ENCODE measurements at regions not wholly inside any gene's neighbourhood (a gene's known extent, or its start where the extent isn't known, plus 50 kb on each side); places are given as distances from the start of the nearest gene placed in this dataset.

DNA sequence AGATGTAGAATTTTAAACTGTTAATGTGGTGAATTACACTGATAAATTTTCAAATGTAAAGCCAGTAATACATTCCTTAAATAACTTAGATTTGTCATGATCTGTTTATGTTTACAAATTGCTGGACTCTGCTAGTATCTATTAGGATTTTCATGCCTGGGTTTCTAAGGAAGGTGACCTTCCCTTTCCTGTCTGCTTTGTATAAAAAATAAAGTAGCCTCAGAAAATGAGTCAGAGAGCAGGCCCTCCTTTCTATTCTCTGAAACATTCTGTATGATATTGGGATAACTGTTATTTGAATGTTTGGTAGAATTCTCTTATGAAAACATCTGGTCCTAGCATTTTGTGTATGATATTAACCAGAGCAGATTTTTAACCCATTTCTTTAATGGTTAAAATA, 255.3 kb downstream of the SYK start:
- in situ Hi-C loops (cut with HindIII; ENCODE audit: low sequenced_read_pairs), result no loop called here
- H3K4me3 ChIP-seq (ENCODE audit: low read depth, low read length), result no peak overlapping the region
- TF ChIP-seq, protein P1, sequence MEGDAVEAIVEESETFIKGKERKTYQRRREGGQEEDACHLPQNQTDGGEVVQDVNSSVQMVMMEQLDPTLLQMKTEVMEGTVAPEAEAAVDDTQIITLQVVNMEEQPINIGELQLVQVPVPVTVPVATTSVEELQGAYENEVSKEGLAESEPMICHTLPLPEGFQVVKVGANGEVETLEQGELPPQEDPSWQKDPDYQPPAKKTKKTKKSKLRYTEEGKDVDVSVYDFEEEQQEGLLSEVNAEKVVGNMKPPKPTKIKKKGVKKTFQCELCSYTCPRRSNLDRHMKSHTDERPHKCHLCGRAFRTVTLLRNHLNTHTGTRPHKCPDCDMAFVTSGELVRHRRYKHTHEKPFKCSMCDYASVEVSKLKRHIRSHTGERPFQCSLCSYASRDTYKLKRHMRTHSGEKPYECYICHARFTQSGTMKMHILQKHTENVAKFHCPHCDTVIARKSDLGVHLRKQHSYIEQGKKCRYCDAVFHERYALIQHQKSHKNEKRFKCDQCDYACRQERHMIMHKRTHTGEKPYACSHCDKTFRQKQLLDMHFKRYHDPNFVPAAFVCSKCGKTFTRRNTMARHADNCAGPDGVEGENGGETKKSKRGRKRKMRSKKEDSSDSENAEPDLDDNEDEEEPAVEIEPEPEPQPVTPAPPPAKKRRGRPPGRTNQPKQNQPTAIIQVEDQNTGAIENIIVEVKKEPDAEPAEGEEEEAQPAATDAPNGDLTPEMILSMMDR (IDR thresholded peaks at IDR 0.05; ENCODE audit: low read depth, low read length), result no peak
- peak; percentile 33 for DNase-seq (ENCODE audit: low read depth, low spot score)

DNA sequence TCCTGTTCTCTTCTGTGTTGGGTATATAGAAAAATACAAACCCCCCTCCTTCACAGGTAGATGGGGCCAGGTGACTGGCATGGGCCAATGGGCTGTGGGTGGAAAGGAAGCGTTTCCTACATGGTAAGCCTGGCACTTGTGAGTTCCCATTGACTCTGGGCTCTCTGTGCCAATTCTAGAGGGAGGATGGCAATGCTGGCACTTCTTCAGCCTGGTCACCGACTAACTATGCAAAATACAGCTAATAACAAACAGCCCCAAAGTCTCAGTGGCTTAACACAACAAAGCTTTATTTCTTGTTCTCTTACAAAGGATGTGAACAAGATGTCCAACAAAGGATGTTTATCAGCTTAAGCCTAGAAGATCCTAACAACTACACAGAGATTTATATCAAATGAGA, 258.1 kb downstream of the SYK start:
- in situ Hi-C loops (cut with HindIII; ENCODE audit: low sequenced_read_pairs), result no loop called here
- H3K4me3 ChIP-seq (ENCODE audit: low read depth, low read length), result no peak overlapping the region
- TF ChIP-seq, protein P1 (IDR thresholded peaks at IDR 0.05; ENCODE audit: low read depth, low read length), result no peak
- peak; percentile 18 for DNase-seq (ENCODE audit: low read depth, low spot score)

DNA sequence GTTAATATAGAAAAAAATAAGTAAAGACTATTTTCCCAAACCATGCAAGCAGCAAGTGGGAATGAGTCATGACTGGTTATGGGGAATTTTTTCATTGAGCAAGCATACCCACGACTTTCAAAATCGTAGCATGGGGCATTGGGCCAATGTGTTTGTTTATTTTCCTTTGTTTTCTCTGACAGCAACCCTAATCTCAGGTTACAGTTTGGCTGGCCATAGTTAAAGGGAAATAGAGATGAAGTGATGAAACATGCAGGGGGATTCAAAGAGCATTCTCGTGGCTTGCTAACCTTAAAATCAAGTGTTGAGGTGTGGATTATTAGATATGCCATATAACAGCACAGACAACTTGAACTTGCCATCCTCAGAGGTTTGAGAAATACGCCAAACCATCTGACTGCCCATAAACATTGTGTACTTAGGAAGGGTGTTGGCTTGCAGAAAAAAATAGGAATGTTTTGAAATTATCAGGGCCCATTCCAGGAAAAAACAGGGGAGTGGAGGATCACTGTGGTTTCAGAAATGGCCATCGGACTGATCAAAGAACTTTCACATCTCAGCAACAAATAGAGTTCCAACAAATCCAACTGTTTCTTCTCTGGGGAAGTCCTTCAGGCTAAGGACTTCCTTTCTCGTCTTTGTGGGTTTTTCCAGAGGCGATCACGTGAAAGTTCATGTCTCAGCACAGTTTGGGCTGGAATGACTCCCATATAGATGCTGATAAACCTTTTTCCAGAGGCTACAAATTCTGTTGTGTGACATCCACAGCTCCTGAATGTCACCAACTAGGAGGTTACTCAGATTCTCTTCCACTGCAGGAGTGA, 259.1 kb downstream of the SYK start:
- in situ Hi-C loops (cut with HindIII; ENCODE audit: low sequenced_read_pairs), result no loop called here
- H3K4me3 ChIP-seq (ENCODE audit: low read depth, low read length), result no peak overlapping the region
- DNase-seq (ENCODE audit: low read depth, low spot score), result peak; percentile 98
- TF ChIP-seq, protein P1 (IDR thresholded peaks at IDR 0.05; ENCODE audit: low read depth, low read length), result no peak

DNA sequence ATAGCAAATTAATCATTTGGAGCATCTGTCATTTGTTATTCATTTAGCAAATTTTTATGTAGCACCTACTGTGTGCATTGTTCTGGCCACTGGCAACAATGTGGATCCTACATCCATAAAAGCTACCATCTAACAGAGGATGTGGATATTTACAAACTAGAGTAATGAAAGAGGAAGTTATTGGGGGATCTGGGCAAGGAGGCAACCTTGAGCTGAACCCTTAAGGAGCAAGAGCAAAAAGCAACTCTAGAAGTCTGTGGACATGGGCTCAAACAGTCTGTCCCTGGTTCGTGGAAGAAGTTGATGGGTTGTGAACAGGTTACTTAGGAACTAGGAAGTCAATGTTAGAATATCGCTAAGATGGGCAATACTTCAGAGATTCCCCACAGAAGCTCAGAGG, 259.9 kb downstream of the SYK start:
- H3K4me3 ChIP-seq (ENCODE audit: low read depth, low read length), result no peak overlapping the region
- in situ Hi-C loops (cut with HindIII; ENCODE audit: low sequenced_read_pairs), result no loop called here

DNA sequence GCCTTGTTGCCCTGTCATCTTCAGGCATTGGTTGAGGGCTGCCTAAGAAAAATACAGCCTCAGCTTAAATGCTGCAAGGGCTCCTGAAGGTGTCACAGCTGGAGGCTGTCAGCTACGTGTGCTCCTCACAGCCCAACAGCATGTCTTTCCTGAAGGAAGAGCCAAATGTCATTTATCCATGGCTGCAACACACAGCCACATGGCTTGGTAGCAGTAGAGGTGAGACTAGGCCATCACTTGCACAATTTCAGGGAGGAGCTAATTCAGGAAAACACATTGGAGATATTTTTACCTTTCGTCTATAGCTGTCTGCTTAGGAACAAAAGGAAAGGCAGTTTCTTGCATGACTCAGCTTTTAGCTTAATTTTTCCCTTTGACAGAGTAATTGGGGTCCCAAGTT, 260.7 kb downstream of the SYK start:
- TF ChIP-seq, protein P1 (IDR thresholded peaks at IDR 0.05; ENCODE audit: low read depth, low read length), result no peak
- in situ Hi-C loops (cut with HindIII; ENCODE audit: low sequenced_read_pairs), result no loop called here
- no peak for DNase-seq (ENCODE audit: low read depth, low spot score)
- H3K4me3 ChIP-seq (ENCODE audit: low read depth, low read length), result no peak overlapping the region

More for the DNA sequence above, 259.9 kb downstream of the SYK start:
- no peak for DNase-seq (ENCODE audit: low read depth, low spot score)
- TF ChIP-seq, protein P1 (IDR thresholded peaks at IDR 0.05; ENCODE audit: low read depth, low read length), result no peak

DNA sequence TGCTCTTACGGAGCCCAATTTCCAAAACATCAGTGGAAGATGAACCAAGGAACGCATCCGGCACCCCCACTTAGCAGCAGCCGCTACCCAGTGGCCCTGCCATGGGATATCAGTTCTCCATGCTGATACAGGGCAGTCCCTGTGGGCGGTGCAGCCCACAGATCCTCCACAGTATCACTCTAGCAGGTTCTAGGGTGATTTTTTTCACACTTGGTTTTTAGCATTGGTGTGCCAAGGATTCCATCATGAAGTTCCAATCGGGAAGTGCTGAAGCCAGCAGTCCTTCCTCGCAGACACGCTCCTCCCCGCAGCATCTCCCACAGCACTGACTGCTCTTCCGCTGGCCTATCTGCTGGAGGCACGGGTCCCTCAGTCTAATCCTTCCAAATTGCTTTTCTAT, 261.9 kb downstream of the SYK start:
- in situ Hi-C loops (cut with HindIII; ENCODE audit: low sequenced_read_pairs), result no loop called here
- no peak overlapping the region for H3K4me3 ChIP-seq (ENCODE audit: low read depth, low read length)
- TF ChIP-seq, protein P1 (IDR thresholded peaks at IDR 0.05; ENCODE audit: low read depth, low read length), result no peak
- DNase-seq (ENCODE audit: low read depth, low spot score), result no peak

All from astrocyte of the spinal cord (primary cell).